T-helper 2 cell treated with Interferon-gamma antibody and Interleukin-4, amounts not matched to agents 5 μg/mL and 100 μg/mL, for 36 hours (primary cell): ENCODE measurements at regions not wholly inside any gene's neighbourhood (a gene's known extent, or its start where the extent isn't known, plus 50 kb on each side); places are given as distances from the start of the nearest gene placed in this dataset.

Experiments
- DNase-seq: peaks from one replicate; pipeline ENCODE4 v3.0.0; 2021; ENCODE audit warnings: low spot score
- H3K27ac Mint-ChIP-seq: one replicate; pipeline ENCODE4 v1.8.0; 2021; ENCODE audit warnings: mild to moderate bottlenecking, mixed read lengths
- H3K27me3 Mint-ChIP-seq: one replicate; pipeline ENCODE4 v1.8.0; 2021; ENCODE audit warnings: low read depth, mixed read lengths
- H3K36me3 Mint-ChIP-seq: one replicate; pipeline ENCODE4 v1.8.0; 2021; ENCODE audit warnings: low read depth, mixed read lengths
- H3K4me1 Mint-ChIP-seq: one replicate; pipeline ENCODE4 v1.8.0; 2021; ENCODE audit warnings: low read depth, mixed read lengths
- H3K4me3 Mint-ChIP-seq: one replicate; pipeline ENCODE4 v1.8.0; 2022; ENCODE audit warnings: mild to moderate bottlenecking, moderate library complexity, mixed read lengths
- H3K9me3 Mint-ChIP-seq: one replicate; pipeline ENCODE4 v1.8.0; 2021; ENCODE audit warnings: mixed read lengths

GRCh38 chr7:25834050-25834449, 317.9 kb upstream of the NFE2L3 start:
- no peak overlapping the region for H3K27ac Mint-ChIP-seq
- H3K4me1 Mint-ChIP-seq = no peaks in the 10 kb centered on the region
- no peaks in the 10 kb centered on the region for H3K36me3 Mint-ChIP-seq
- H3K9me3 Mint-ChIP-seq = no peaks in the 10 kb centered on the region
- peaks cover 23% of the 10 kb centered on the region for H3K27me3 Mint-ChIP-seq
- DNase-seq = no peak
- H3K4me3 Mint-ChIP-seq = no peak overlapping the region

- no peak for DNase-seq
- Mint-ChIP-seq H3K36me3 (no peaks in the 10 kb centered on the region), H3K27me3 (peaks cover 26% of the 10 kb centered on the region), H3K4me3 (no peak overlapping the region), H3K9me3 (no peaks in the 10 kb centered on the region), H3K27ac (no peak overlapping the region), H3K4me1 (no peaks in the 10 kb centered on the region)
These were observed 316.8 kb upstream of the NFE2L3 start for GRCh38 chr7:25835197-25835596.

DNA sequence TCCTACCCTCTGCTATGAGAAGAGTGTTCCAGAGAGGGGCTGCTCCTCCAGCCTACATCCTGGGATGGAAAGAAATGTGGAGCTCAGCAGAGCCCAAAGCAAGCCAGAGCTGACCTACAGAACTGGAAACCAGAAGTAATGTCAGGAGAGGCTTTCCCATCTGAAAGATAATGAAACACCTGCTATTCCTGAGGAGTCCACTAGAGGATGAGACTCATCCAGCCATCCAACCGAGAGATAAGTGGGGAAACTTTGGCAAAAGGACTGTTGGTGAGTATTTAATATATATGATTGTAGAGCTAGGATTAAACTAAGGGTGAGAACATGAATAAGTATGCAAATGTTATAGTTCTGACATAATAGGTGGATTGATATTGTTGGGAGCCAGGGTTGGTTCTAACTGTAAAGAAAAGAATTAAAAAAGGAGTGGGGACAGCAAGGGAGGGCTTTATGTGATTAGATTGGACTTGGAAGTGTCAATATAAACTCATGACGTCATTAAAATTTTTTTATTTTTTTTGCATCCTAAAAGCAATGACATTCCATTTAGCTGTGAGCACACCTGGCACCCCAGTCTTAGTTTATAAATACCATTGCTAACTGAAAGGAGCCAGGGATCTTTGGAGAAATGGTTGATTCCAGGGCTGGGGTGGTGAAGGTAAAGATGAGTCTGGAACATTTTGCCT, 312.8 kb upstream of the NFE2L3 start:
- Mint-ChIP-seq H3K27ac (no peak overlapping the region), H3K27me3 (peaks cover 21% of the 10 kb centered on the region), H3K9me3 (no peaks in the 10 kb centered on the region), H3K4me1 (no peaks in the 10 kb centered on the region), H3K36me3 (no peaks in the 10 kb centered on the region), H3K4me3 (no peak overlapping the region)
- DNase-seq = no peak

DNA sequence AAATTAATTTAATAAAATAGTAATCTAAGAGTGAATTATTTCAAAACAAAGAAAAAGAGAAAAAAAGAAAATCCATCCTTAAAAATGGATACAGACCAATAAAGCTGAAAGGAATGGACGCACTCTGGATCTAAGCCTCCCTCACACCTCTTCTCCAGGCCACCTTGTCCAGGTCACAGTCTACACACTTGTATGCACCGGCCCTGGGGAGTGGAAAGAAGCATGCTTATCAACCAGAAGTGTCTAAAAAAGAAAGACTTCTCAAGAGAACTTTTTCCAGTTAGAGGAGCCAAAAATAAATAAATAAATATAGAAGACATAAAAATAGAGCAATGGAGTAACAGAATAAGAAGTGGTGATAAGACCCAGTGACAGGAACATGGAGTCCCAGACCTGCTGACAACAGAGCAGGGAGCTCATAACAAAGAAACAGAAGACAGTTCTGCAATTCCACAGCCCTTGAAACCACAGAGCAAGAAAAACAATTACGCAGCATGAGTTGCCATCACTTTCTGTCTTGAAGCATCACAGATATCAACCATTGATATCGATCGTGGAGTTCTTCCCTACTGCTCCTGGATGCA, 311.7 kb upstream of the NFE2L3 start:
- H3K9me3 Mint-ChIP-seq = no peaks in the 10 kb centered on the region
- no peak for DNase-seq
- no peaks in the 10 kb centered on the region for H3K36me3 Mint-ChIP-seq
- H3K27me3 Mint-ChIP-seq = peaks cover 22% of the 10 kb centered on the region
- H3K4me1 Mint-ChIP-seq = no peaks in the 10 kb centered on the region
- H3K27ac Mint-ChIP-seq = no peak overlapping the region
- no peak overlapping the region for H3K4me3 Mint-ChIP-seq

DNA sequence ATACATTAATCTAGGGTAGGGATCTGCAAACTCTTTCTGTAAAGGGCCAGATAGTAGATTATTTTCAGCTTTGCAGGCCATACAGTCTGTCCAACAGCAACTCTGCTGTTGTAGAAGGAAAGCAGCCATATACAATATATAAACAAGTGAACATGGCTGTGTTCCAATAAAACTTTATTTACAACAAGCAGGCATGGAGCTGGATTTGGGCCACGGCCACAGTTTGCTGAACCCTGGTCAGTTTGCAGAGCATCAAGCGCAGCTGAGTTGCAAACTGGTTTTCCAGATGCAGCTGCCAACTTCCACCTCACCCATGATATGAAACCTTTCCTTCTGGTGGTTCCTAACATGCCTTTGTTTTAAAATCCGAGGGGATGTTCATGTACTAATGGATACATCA, 310.4 kb upstream of the NFE2L3 start:
- H3K4me3 Mint-ChIP-seq = no peak overlapping the region
- no peaks in the 10 kb centered on the region for H3K9me3 Mint-ChIP-seq
- H3K4me1 Mint-ChIP-seq = no peaks in the 10 kb centered on the region
- no peak for DNase-seq
- peaks cover 18% of the 10 kb centered on the region for H3K27me3 Mint-ChIP-seq
- H3K36me3 Mint-ChIP-seq = no peaks in the 10 kb centered on the region
- H3K27ac Mint-ChIP-seq = no peak overlapping the region

- DNase-seq = no peak
These were observed 309.7 kb upstream of the NFE2L3 start for GRCh38 chr7:25842201-25842733.

GRCh38 chr7:25843467-25843866, 308.5 kb upstream of the NFE2L3 start:
- no peaks in the 10 kb centered on the region for H3K4me1 Mint-ChIP-seq
- H3K27me3 Mint-ChIP-seq = peaks cover 23% of the 10 kb centered on the region
- no peak overlapping the region for H3K27ac Mint-ChIP-seq
- no peaks in the 10 kb centered on the region for H3K36me3 Mint-ChIP-seq
- no peak for DNase-seq
- no peak overlapping the region for H3K4me3 Mint-ChIP-seq
- H3K9me3 Mint-ChIP-seq = no peaks in the 10 kb centered on the region

More at GRCh38 chr7:25842201-25842733, 309.7 kb upstream of the NFE2L3 start:
- peaks cover 20% of the 10 kb centered on the region for H3K27me3 Mint-ChIP-seq
- no peak overlapping the region for H3K4me3 Mint-ChIP-seq
- no peak overlapping the region for H3K27ac Mint-ChIP-seq
- H3K4me1 Mint-ChIP-seq = no peaks in the 10 kb centered on the region
- H3K9me3 Mint-ChIP-seq = no peaks in the 10 kb centered on the region
- H3K36me3 Mint-ChIP-seq = no peaks in the 10 kb centered on the region

DNA sequence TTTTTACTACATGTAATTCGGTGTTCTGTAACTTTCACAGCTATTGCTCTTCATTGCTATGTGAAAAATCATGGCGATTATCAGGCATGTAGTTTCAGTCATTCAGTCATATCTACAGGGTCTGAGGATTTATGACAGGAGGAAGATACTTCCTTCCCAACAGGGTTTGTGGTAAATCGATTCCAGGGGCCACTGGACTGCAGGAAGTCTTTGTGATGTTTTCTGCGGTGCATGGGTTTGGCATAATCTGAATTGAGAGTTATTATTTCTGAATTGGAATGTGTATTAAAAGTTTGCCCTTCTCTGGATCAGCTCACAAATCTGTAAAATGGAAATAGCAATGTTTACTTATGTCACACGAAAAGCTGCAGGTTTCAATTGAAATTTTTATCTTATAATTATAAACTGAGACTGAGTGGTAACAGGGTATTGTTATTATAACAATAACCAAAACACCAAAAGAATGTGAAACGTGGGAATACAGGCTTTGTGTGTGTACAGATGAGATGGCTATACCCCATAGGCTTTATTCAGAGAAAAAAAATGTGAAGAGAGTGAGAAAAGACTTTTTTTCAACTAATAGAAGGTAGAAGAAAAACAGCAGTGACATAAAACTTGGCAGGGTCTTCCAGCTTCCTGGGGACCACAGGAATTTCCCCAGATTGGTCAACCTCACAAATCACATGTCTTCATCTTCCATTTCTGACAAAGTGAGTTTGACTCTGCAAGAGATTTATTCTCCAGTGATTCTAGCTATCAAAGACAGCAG, 307.7 kb upstream of the NFE2L3 start:
- no peaks in the 10 kb centered on the region for H3K9me3 Mint-ChIP-seq
- peaks cover 22% of the 10 kb centered on the region for H3K27me3 Mint-ChIP-seq
- no peaks in the 10 kb centered on the region for H3K4me1 Mint-ChIP-seq
- H3K4me3 Mint-ChIP-seq = no peak overlapping the region
- H3K36me3 Mint-ChIP-seq = no peaks in the 10 kb centered on the region
- no peak overlapping the region for H3K27ac Mint-ChIP-seq
- DNase-seq = no peak

DNA sequence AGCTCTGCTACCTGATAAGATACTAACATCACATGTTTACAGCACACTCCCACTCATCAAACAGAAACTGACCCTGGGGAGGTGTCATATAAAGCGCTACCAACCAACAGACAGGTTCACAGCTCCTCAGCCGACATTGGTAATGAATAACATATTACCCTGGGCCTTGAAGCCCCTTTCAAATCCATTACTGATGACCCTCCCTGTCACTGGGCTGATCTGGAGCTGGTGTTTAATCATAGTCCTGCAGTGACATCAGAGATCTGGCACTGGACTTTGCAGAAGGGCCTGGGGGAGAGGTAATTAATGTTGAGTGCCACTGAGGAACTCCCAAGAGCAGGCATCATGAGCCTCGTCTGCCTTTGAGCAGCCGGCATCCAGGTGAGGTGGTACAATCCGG, 306.5 kb upstream of the NFE2L3 start:
- H3K9me3 Mint-ChIP-seq = no peaks in the 10 kb centered on the region
- H3K27me3 Mint-ChIP-seq = peaks cover 31% of the 10 kb centered on the region
- no peaks in the 10 kb centered on the region for H3K4me1 Mint-ChIP-seq
- no peak overlapping the region for H3K4me3 Mint-ChIP-seq
- DNase-seq = no peak
- H3K27ac Mint-ChIP-seq = no peak overlapping the region
- H3K36me3 Mint-ChIP-seq = no peaks in the 10 kb centered on the region

DNA sequence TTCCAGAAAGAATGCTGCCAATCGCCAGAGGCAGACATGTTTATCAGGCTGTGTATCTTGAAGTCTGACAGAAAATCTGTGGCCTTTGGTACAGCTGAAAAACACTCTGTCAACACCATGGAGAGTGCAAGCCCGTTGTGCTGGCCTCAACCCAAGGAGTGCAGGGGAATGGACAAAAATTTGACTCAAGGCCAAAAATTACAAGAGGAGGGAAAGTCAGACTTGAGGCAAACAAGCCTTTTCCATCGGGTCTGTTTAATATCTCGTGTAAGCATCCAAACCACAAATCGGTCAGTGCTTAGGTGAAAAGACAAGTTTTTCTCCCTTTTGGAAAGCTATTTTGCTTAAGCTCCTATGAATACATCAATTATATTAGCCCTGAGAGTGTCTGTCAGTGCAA, 305.3 kb upstream of the NFE2L3 start:
- Mint-ChIP-seq H3K27me3 (peaks cover 41% of the 10 kb centered on the region), H3K36me3 (peaks cover under 1% of the 10 kb centered on the region), H3K27ac (no peak overlapping the region), H3K4me3 (no peak overlapping the region), H3K9me3 (no peaks in the 10 kb centered on the region), H3K4me1 (peaks cover 3% of the 10 kb centered on the region)
- no peak for DNase-seq

- Mint-ChIP-seq H3K27ac (no peak overlapping the region), H3K36me3 (peaks cover 2% of the 10 kb centered on the region), H3K4me3 (no peak overlapping the region)
These were observed 304.5 kb upstream of the NFE2L3 start for GRCh38 chr7:25847336-25848070.

DNA sequence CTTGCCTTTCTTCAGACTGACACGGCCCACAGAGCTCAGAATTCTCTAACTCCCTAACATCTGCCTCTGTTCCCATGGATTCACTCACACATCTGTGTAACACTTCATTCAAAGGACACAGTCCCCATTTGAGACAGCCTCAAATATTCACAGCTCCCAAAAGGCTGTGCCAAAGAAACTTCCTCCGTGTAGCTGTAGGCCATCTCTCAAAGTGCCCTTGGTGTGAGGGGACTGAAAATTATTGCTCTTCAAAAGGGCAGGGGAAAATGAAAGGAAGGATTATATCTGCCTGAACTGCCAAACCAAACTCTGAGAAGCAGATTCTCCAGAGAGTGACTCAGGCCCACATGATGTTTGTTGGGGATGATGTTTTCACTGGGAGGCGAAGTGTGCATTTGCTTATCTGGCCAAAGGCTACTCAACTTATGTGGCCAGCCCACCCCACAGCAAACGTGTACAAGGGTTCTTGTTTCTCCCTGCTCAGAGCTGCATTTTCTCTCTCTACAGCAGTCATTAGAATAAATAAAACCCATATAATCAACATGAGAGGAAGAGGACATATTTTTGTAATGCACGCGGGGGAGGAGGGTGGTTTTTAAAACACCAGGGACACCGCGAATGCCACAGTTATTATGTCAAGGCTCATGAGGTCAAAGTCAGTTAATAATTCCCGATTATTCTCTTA, 302.4 kb upstream of the NFE2L3 start:
- Mint-ChIP-seq H3K4me1 (peaks cover 17% of the 10 kb centered on the region), H3K9me3 (no peaks in the 10 kb centered on the region), H3K27ac (no peak overlapping the region), H3K36me3 (peaks cover 4% of the 10 kb centered on the region), H3K27me3 (peaks cover 56% of the 10 kb centered on the region), H3K4me3 (no peak overlapping the region)
- DNase-seq = no peak

More at GRCh38 chr7:25847336-25848070, 304.5 kb upstream of the NFE2L3 start:
- H3K4me1 Mint-ChIP-seq = peaks cover 4% of the 10 kb centered on the region
- H3K9me3 Mint-ChIP-seq = no peaks in the 10 kb centered on the region
- H3K27me3 Mint-ChIP-seq = peaks cover 45% of the 10 kb centered on the region
- DNase-seq = no peak

- no peak overlapping the region for H3K4me3 Mint-ChIP-seq
These were observed 301.8 kb upstream of the NFE2L3 start for GRCh38 chr7:25850216-25850615.

More at GRCh38 chr7:25850216-25850615, 301.8 kb upstream of the NFE2L3 start:
- peaks cover 57% of the 10 kb centered on the region for H3K27me3 Mint-ChIP-seq
- no peaks in the 10 kb centered on the region for H3K9me3 Mint-ChIP-seq
- H3K4me1 Mint-ChIP-seq = peaks cover 19% of the 10 kb centered on the region
- no peak for DNase-seq
- H3K27ac Mint-ChIP-seq = no peak overlapping the region
- H3K36me3 Mint-ChIP-seq = peaks cover 4% of the 10 kb centered on the region
